Suprapubic skin (tissue), 4 donors: ENCODE measurements at regions not wholly inside any gene's neighbourhood (a gene's known extent, or its start where the extent isn't known, plus 50 kb on each side); places are given as distances from the start of the nearest gene placed in this dataset.

ENCODE experiments used
- DNase-seq, 2 donors: peaks; one replicate each; pipeline ENCODE4 v3.0.0-alpha.2; 2019; ENCODE audit warnings: low spot score in 2 of 2
- H3K27ac ChIP-seq: fragments of 200-600 bp; sonication (generic); one replicate; pipeline ENCODE4 v1.5.1; 2019
- H3K27me3 ChIP-seq: fragments of 200-600 bp; sonication (generic); one replicate; pipeline ENCODE4 v1.5.1; 2019
- H3K36me3 ChIP-seq: fragments of 200-600 bp; sonication (generic); one replicate; pipeline ENCODE4 v1.5.1; 2019
- H3K4me1 ChIP-seq: fragments of 200-600 bp; sonication (generic); one replicate; pipeline ENCODE4 v1.5.1; 2019
- H3K4me3 ChIP-seq: fragments of 200-600 bp; sonication (generic); one replicate; pipeline ENCODE4 v1.5.1; 2019; ENCODE audit warnings: mild to moderate bottlenecking
- H3K9me3 ChIP-seq: fragments of 200-600 bp; sonication (generic); one replicate; pipeline ENCODE4 v1.5.1; 2019
- EP300 ChIP-seq: sonication (generic); formaldehyde crosslinking; IDR thresholded peaks from one replicate; pipeline ENCODE4 v1.6.1; 2017; ENCODE audit warnings: antibody characterized with exemption
- POLR2A ChIP-seq, 2 donors: fragments of 450-650 bp; IDR thresholded peaks; one replicate each; pipeline ENCODE4 v1.6.1; 2017; ENCODE audit warnings: antibody characterized with exemption in 2 of 2, mild to moderate bottlenecking in 2 of 2, moderate library complexity in 2 of 2
- POLR2AphosphoS5 ChIP-seq, 3 donors: sonication (generic); formaldehyde crosslinking; IDR thresholded peaks; one replicate each; pipeline ENCODE4 v1.6.1; 2017; ENCODE audit warnings: antibody characterized with exemption in 3 of 3
- WGBS: methylation state at CpG from one replicate; pipeline ENCODE4 v1.1.5; 2018; 5-methylcytosine and 5-hydroxymethylcytosine counted together
- TF ChIP-seq, protein P1 (sequence below), 2 donors: fragments of 200-600 bp in 1 of 2; fragments of 450-650 bp in 1 of 2; sonication (generic) in 1 of 2; IDR thresholded peaks; one replicate each; pipeline ENCODE4 v1.5.1; 2016 to 2019; ENCODE audit warnings: antibody characterized with exemption in 2 of 2, mild to moderate bottlenecking in 1 of 2, moderate library complexity in 1 of 2

DNA sequence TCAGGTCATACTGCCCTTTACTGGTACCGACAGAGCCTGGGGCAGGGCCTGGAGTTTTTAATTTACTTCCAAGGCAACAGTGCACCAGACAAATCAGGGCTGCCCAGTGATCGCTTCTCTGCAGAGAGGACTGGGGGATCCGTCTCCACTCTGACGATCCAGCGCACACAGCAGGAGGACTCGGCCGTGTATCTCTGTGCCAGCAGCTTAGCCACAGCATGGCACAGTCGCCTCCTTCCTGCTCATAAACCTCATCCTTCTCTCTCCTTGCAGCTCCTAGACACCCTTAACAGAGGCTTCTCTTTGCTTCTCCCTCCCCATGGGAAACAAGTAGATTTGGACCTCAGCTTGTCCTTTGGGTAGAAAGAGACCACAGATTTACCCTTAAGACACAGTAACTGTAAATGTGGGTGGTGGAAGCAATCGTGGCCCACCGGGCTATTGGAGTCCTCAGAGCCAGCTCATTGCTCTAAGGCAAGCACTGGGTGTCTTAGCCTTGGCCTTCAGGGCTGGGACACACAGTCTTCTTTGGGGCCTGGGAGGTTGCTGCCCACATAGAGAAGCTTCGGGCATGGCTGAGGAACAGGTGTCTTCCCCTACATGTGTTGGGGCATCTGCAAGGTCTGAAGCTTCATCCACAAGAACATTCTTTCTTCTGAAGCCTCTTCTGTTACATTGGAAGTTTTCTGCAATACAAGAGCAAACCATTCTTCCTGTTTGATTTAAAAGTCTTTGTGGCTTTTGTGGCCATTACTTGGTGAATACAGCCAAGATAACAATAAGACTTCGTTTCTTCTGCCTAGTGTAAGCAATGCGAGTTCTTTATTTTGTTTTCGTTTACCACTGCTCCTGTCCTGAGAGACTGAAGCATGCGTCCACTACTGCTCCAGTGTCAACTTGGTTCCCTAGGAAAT lies 95.5 kb upstream of the PRSS58 start:
- peaks cover 8% of the 10 kb centered on the region for H3K4me1 ChIP-seq
- no peak for DNase-seq
- no peak for TF ChIP-seq POLR2A (IDR thresholded peaks at IDR 0.05)
- no peak for TF ChIP-seq EP300
- no peak for TF ChIP-seq POLR2AphosphoS5 (IDR thresholded peaks at IDR 0.05)
- TF ChIP-seq, protein P1, sequence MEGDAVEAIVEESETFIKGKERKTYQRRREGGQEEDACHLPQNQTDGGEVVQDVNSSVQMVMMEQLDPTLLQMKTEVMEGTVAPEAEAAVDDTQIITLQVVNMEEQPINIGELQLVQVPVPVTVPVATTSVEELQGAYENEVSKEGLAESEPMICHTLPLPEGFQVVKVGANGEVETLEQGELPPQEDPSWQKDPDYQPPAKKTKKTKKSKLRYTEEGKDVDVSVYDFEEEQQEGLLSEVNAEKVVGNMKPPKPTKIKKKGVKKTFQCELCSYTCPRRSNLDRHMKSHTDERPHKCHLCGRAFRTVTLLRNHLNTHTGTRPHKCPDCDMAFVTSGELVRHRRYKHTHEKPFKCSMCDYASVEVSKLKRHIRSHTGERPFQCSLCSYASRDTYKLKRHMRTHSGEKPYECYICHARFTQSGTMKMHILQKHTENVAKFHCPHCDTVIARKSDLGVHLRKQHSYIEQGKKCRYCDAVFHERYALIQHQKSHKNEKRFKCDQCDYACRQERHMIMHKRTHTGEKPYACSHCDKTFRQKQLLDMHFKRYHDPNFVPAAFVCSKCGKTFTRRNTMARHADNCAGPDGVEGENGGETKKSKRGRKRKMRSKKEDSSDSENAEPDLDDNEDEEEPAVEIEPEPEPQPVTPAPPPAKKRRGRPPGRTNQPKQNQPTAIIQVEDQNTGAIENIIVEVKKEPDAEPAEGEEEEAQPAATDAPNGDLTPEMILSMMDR (IDR thresholded peaks at IDR 0.05): no peak
- no peaks in the 10 kb centered on the region for H3K27me3 ChIP-seq
- H3K9me3 ChIP-seq: no peaks in the 10 kb centered on the region
- 74% methylated on average over 13 of the region's 15 CpGs for WGBS
- no peak overlapping the region for H3K4me3 ChIP-seq
- no peaks in the 10 kb centered on the region for H3K36me3 ChIP-seq
- H3K27ac ChIP-seq: no peak overlapping the region

DNA sequence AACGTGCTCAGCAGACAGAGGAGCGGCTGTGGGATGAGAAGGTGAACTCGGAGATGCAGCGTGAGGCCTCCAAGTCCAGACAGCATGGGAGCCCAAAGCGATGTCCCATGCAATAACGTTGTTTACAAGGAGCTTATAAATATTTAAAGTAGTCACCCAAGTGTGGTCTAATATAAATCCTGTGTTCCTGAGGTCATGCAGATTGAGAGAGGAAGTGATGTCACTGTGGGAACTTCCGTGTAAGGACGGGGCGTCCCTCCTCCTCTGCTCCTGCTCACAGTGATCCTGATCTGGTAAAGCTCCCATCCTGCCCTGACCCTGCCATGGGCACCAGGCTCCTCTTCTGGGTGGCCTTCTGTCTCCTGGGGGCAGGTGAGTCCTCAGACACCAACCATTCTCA lies 94.7 kb upstream of the PRSS58 start:
- Histone ChIP-seq H3K27me3 (no peaks in the 10 kb centered on the region), H3K36me3 (no peaks in the 10 kb centered on the region), H3K4me1 (peaks cover 4% of the 10 kb centered on the region), H3K27ac (no peak overlapping the region), H3K4me3 (no peak overlapping the region), H3K9me3 (no peaks in the 10 kb centered on the region)
- DNase-seq: no peak
- 66% methylated on average over 9 of the region's 9 CpGs for WGBS
- TF ChIP-seq, protein P1 (IDR thresholded peaks at IDR 0.05): no peak
- TF ChIP-seq POLR2AphosphoS5 (IDR thresholded peaks at IDR 0.05) (no peak), EP300 (no peak), POLR2A (IDR thresholded peaks at IDR 0.05) (no peak)

DNA sequence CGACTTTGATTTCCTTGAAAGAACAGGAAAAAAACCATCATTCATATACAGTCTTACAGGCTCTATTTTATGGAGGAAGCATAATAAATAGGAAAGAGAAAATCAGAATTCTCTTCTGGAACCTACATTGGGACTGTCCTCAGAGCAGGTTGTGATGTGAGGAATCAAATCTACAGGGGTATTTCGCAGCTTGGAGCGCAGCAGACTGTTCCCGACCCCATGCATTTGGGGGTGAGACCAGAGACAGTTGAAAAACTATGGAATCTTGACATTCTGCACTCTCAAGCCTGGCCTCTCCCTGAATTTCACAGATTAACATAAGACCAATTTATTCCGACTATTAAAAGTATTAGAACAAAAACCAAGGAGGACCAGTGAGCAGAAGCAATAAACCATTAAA lies 93.3 kb upstream of the PRSS58 start:
- no peak overlapping the region for H3K27ac ChIP-seq
- no peaks in the 10 kb centered on the region for H3K36me3 ChIP-seq
- DNase-seq: no peak
- 94% methylated on average over 5 of the region's 5 CpGs for WGBS
- H3K9me3 ChIP-seq: no peaks in the 10 kb centered on the region
- peaks cover 4% of the 10 kb centered on the region for H3K4me1 ChIP-seq
- no peaks in the 10 kb centered on the region for H3K27me3 ChIP-seq
- TF ChIP-seq, protein P1 (IDR thresholded peaks at IDR 0.05): no peak
- TF ChIP-seq POLR2AphosphoS5 (IDR thresholded peaks at IDR 0.05) (no peak), EP300 (no peak), POLR2A (IDR thresholded peaks at IDR 0.05) (no peak)
- no peak overlapping the region for H3K4me3 ChIP-seq

DNA sequence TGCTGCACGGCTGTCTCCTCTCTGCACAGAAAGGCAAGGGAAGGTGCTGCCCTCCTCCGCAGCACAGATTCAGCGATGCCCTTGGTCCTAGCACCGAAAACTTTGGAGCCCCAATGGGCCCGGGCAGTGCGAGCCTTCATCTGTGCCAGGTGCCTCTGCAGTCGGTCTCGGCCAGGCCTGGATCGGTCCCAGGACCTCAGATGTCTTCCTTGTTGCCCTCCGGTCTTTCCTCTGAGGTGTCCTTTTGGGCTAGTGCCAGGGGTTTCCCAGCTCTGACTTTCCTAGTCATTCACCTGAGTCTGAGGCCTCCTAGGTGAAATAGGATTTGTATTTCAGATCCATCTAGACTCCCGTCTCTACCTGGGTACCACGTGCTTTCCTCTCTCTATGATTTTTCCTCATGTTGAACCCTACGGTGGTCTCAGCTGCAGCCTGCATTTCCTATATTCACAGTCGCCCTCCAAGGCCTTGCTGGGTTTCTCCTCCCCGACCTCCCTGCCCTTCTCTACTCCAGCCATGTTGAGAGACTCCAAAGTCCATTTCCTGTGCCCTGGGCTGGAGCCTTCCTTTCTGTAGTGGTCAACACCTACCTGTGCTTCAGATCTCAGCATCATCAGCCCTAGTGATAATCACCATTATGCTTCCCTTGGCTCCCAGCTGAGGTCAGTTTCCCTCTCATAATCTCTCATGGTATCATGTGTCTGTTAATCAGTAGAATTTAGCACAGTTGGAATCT lies 92.0 kb upstream of the PRSS58 start:
- H3K27me3 ChIP-seq: no peaks in the 10 kb centered on the region
- no peaks in the 10 kb centered on the region for H3K9me3 ChIP-seq
- no peak overlapping the region for H3K27ac ChIP-seq
- H3K4me1 ChIP-seq: peaks cover 4% of the 10 kb centered on the region
- no peaks in the 10 kb centered on the region for H3K36me3 ChIP-seq
- DNase-seq: no peak
- 53% methylated on average over 15 of the region's 15 CpGs for WGBS
- no peak overlapping the region for H3K4me3 ChIP-seq
- TF ChIP-seq POLR2AphosphoS5 (IDR thresholded peaks at IDR 0.05) (no peak), EP300 (no peak), POLR2A (IDR thresholded peaks at IDR 0.05) (no peak)
- TF ChIP-seq, protein P1 (IDR thresholded peaks at IDR 0.05): no peak

DNA sequence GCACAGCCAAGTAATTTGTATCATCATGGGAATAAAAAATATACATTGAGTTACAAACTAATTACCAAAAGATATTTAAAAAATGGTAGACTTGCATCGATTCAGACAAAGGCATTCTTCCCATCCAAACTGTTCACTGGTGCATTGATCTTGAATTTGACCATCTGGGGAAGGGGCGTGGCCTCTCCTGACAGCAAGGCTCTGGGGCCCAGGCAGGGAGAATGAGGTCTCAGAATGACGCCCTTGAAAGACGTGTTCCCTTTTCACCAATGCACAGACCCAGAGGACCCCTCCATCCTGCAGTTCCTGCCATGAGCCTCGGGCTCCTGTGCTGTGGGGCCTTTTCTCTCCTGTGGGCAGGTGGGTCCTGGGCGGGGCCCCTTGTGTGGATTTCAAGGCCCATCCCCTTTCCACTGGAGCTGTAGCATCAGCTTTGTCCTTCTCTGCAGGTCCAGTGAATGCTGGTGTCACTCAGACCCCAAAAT lies 91.1 kb upstream of the PRSS58 start:
- WGBS: 70% methylated on average over 4 of the region's 6 CpGs
- TF ChIP-seq POLR2AphosphoS5 (IDR thresholded peaks at IDR 0.05): no peak
- no peak for TF ChIP-seq EP300
- TF ChIP-seq POLR2A (IDR thresholded peaks at IDR 0.05): no peak
- TF ChIP-seq, protein P1 (IDR thresholded peaks at IDR 0.05): no peak
- no peaks in the 10 kb centered on the region for H3K27me3 ChIP-seq
- H3K4me3 ChIP-seq: no peak overlapping the region
- H3K4me1 ChIP-seq: peaks cover 4% of the 10 kb centered on the region
- no peak for DNase-seq
- no peaks in the 10 kb centered on the region for H3K36me3 ChIP-seq
- no peaks in the 10 kb centered on the region for H3K9me3 ChIP-seq
- H3K27ac ChIP-seq: no peak overlapping the region
